Activated T-helper 1 cell treated with Interleukin-2 at 50 U/mL for 16 hours (primary cell): ENCODE measurements at regions not wholly inside any gene's neighbourhood (a gene's known extent, or its start where the extent isn't known, plus 50 kb on each side); places are given as distances from the start of the nearest gene placed in this dataset.
"Not testable (repeated sequence)": the region's sequence is repeated elsewhere in the genome, so short reads cannot be mapped to it uniquely, and the experiment has no call there.

Source experiments
- DNase-seq: peaks from one replicate; pipeline ENCODE4 v3.0.0-alpha.2; 2020; ENCODE audit warnings: low read depth

GRCh38 chr2:192749611-192750200 lies 555.0 kb upstream of the TMEFF2 start:
- no peak for DNase-seq

GRCh38 chr2:192741889-192742288 lies 547.2 kb upstream of the TMEFF2 start:
- DNase-seq: no peak

GRCh38 chr2:192735447-192735846 lies 540.7 kb upstream of the TMEFF2 start:
- no peak for DNase-seq

- DNase-seq: no peak
These were observed 534.6 kb upstream of the TMEFF2 start for GRCh38 chr2:192729369-192729768.

- no peak for DNase-seq
These were observed 531.3 kb upstream of the TMEFF2 start for GRCh38 chr2:192725991-192726390.

- no peak for DNase-seq
These were observed 524.9 kb upstream of the TMEFF2 start for GRCh38 chr2:192719629-192720028.

- DNase-seq: no peak
These were observed 523.6 kb upstream of the TMEFF2 start for GRCh38 chr2:192718340-192718739.

- no peak for DNase-seq
These were observed 506.2 kb upstream of the TMEFF2 start for GRCh38 chr2:192700934-192701333.

GRCh38 chr2:192697880-192698279 lies 503.1 kb upstream of the TMEFF2 start:
- DNase-seq: no peak

GRCh38 chr2:192696857-192697256 lies 502.1 kb upstream of the TMEFF2 start:
- DNase-seq: no peak

- no peak for DNase-seq
These were observed 492.3 kb upstream of the TMEFF2 start for GRCh38 chr2:192687015-192687414.

GRCh38 chr2:192682511-192682910 lies 487.8 kb upstream of the TMEFF2 start:
- DNase-seq: not testable (repeated sequence)

- DNase-seq: no peak
These were observed 480.9 kb upstream of the TMEFF2 start for GRCh38 chr2:192675681-192676080.

- no peak for DNase-seq
These were observed 474.9 kb upstream of the TMEFF2 start for GRCh38 chr2:192669505-192670091.

- DNase-seq: not testable (repeated sequence)
These were observed 465.8 kb upstream of the TMEFF2 start for GRCh38 chr2:192660555-192660954.

GRCh38 chr2:192657362-192657761 lies 462.6 kb upstream of the TMEFF2 start:
- DNase-seq: no peak

- no peak for DNase-seq
These were observed 461.2 kb upstream of the TMEFF2 start for GRCh38 chr2:192655916-192656315.

- DNase-seq: no peak
These were observed 451.3 kb upstream of the TMEFF2 start for GRCh38 chr2:192645811-192646598.

GRCh38 chr2:192634557-192634956 lies 439.8 kb upstream of the TMEFF2 start:
- DNase-seq: no peak

GRCh38 chr2:192628017-192628416 lies 433.3 kb upstream of the TMEFF2 start:
- DNase-seq: no peak

GRCh38 chr2:192615105-192615504 lies 420.4 kb upstream of the TMEFF2 start:
- DNase-seq: no peak

- DNase-seq: no peak
These were observed 409.6 kb upstream of the TMEFF2 start for GRCh38 chr2:192604295-192604694.

- DNase-seq: not testable (repeated sequence)
These were observed 403.9 kb upstream of the TMEFF2 start for GRCh38 chr2:192598649-192599048.
